RWPE2 (cell line): ENCODE measurements at regions not wholly inside any gene's neighbourhood (a gene's known extent, or its start where the extent isn't known, plus 50 kb on each side); places are given as distances from the start of the nearest gene placed in this dataset.

Experiments
- ATAC-seq: fragments of 200-7000 bp; cut with Tn5 transposase; 3 replicates; pipeline ENCODE4 v1.9.1; 2021; ENCODE audit warnings: low read depth
- DNase-seq: peaks from one replicate; pipeline ENCODE4 v3.0.0-alpha.2; 2020; ENCODE audit warnings: low spot score
- H3K27ac ChIP-seq: fragments of 450-650 bp; 2 replicates; pipeline ENCODE4 v1.5.1; 2017; ENCODE audit warnings: mild to moderate bottlenecking; ENCODE audit not compliant: poor library complexity, severe bottlenecking
- H3K27me3 ChIP-seq: fragments of 250-450 bp; sonication (Bioruptor Pico); 2 replicates; pipeline ENCODE4 v1.5.1; 2021; ENCODE audit warnings: mild to moderate bottlenecking, moderate library complexity; ENCODE audit not compliant: insufficient read depth, poor library complexity, severe bottlenecking
- H3K36me3 ChIP-seq: fragments of 250-450 bp; sonication (Bioruptor Pico); 2 replicates; pipeline ENCODE4 v1.5.1; 2020; ENCODE audit warnings: low read depth, mild to moderate bottlenecking, moderate library complexity
- H3K4me1 ChIP-seq: fragments of 250-450 bp; sonication (Bioruptor Pico); 2 replicates; pipeline ENCODE4 v1.5.1; 2021; ENCODE audit warnings: mild to moderate bottlenecking, moderate library complexity; ENCODE audit not compliant: insufficient read depth, poor library complexity, severe bottlenecking
- H3K4me3 ChIP-seq: fragments of 250-450 bp; sonication (Bioruptor Pico); 2 replicates; pipeline ENCODE4 v1.5.1; 2021; ENCODE audit warnings: mild to moderate bottlenecking, moderate library complexity; ENCODE audit not compliant: severe bottlenecking
- H3K9me3 ChIP-seq: fragments of 250-450 bp; sonication (Bioruptor Pico); 2 replicates; pipeline ENCODE4 v1.5.1; 2021; ENCODE audit warnings: mild to moderate bottlenecking, moderate library complexity; ENCODE audit not compliant: severe bottlenecking
- CTCF ChIP-seq: fragments of 450-650 bp; IDR thresholded peaks from one replicate; pipeline ENCODE4 v1.5.1; 2017; ENCODE audit warnings: mild to moderate bottlenecking, moderate library complexity; ENCODE audit not compliant: poor library complexity, severe bottlenecking

GRCh38 chr16:64470916-64471315 lies 650.9 kb downstream of the CDH11 start:
- DNase-seq: no peak
- H3K9me3 ChIP-seq: no peaks in the 10 kb centered on the region
- ATAC-seq: no peak
- no peaks in the 10 kb centered on the region for H3K36me3 ChIP-seq
- H3K27me3 ChIP-seq: no peaks in the 10 kb centered on the region
- no peak overlapping the region for H3K4me3 ChIP-seq
- no peak overlapping the region for H3K27ac ChIP-seq
- no peak for TF ChIP-seq CTCF
- peaks cover 6% of the 10 kb centered on the region for H3K4me1 ChIP-seq

- Histone ChIP-seq H3K27ac (no peak overlapping the region), H3K9me3 (no peaks in the 10 kb centered on the region), H3K36me3 (no peaks in the 10 kb centered on the region), H3K4me3 (no peak overlapping the region), H3K4me1 (peaks cover 6% of the 10 kb centered on the region), H3K27me3 (no peaks in the 10 kb centered on the region)
- TF ChIP-seq CTCF: no peak
- no peak for ATAC-seq
- DNase-seq: no peak
Observed at GRCh38 chr16:64469906-64470702, 651.8 kb downstream of the CDH11 start.

- no peak for TF ChIP-seq CTCF
- no peak overlapping the region for H3K27ac ChIP-seq
- peaks cover 6% of the 10 kb centered on the region for H3K4me1 ChIP-seq
- H3K4me3 ChIP-seq: no peak overlapping the region
- H3K36me3 ChIP-seq: no peaks in the 10 kb centered on the region
- no peaks in the 10 kb centered on the region for H3K27me3 ChIP-seq
- ATAC-seq: no peak
- DNase-seq: no peak
- no peaks in the 10 kb centered on the region for H3K9me3 ChIP-seq
Observed at GRCh38 chr16:64469351-64469750, 652.5 kb downstream of the CDH11 start.

GRCh38 chr16:64468515-64469090 lies 653.3 kb downstream of the CDH11 start:
- DNase-seq: no peak
- Histone ChIP-seq H3K27me3 (no peaks in the 10 kb centered on the region), H3K36me3 (no peaks in the 10 kb centered on the region), H3K27ac (no peak overlapping the region), H3K4me1 (peaks cover 6% of the 10 kb centered on the region), H3K9me3 (no peaks in the 10 kb centered on the region), H3K4me3 (no peak overlapping the region)
- ATAC-seq: no peak
- TF ChIP-seq CTCF: no peak

GRCh38 chr16:64459821-64460220 lies 662.0 kb downstream of the CDH11 start:
- no peak for ATAC-seq
- no peak for DNase-seq
- no peaks in the 10 kb centered on the region for H3K4me1 ChIP-seq
- no peak for TF ChIP-seq CTCF
- H3K9me3 ChIP-seq: no peaks in the 10 kb centered on the region
- H3K36me3 ChIP-seq: no peaks in the 10 kb centered on the region
- no peaks in the 10 kb centered on the region for H3K27me3 ChIP-seq
- H3K27ac ChIP-seq: no peak overlapping the region
- no peak overlapping the region for H3K4me3 ChIP-seq
